IMR-90 (cell line): ENCODE measurements at regions not wholly inside any gene's neighbourhood (a gene's known extent, or its start where the extent isn't known, plus 50 kb on each side); places are given as distances from the start of the nearest gene placed in this dataset.
"Not testable (repeated sequence)": the region's sequence is repeated elsewhere in the genome, so short reads cannot be mapped to it uniquely, and the experiment has no call there.

Experiments used
- ATAC-seq: fragments of 200-7000 bp; cut with Tn5 transposase; 2 replicates; pipeline ENCODE4 v1.9.1; 2020; ENCODE audit warnings: low read depth, mild to moderate bottlenecking, moderate library complexity
- BruUV-seq: library from RNA; stranded (reverse); fragments of 400-500 nt; replicated peaks from 2 replicates; lab custom pipeline; 2021; lab: Mats Ljungman, UMichigan
- CTCF ChIA-PET: fragments of 300-600 bp; formaldehyde crosslinking; extraction: SDS; loops from one replicate; lab custom pipeline; 2021; ENCODE audit warnings: antibody characterized with exemption; lab: Yijun Ruan, JAX
- POLR2A ChIA-PET: fragments of 300-600 bp; sonication (Branson Sonifier 250); formaldehyde crosslinking; loops from one replicate; lab custom pipeline; 2022; ENCODE audit warnings: antibody characterized with exemption; ENCODE audit not compliant: unreplicated experiment; lab: Charles Lee
- DNase-seq: peaks from one replicate; pipeline ENCODE4 v3.0.0; 2013
- H2AFZ ChIP-seq: replicated peaks from 2 replicates; pipeline ENCODE3; 2013; ENCODE audit warnings: low read length, mild to moderate bottlenecking; ENCODE audit not compliant: poor library complexity
- H2AK5ac ChIP-seq: 2 replicates; pipeline ENCODE4 v1.6.1; 2013; ENCODE audit warnings: low read depth, low read length, inconsistent platforms
- H2AK9ac ChIP-seq: replicated peaks from 2 replicates; pipeline ENCODE3; 2013; ENCODE audit warnings: mild to moderate bottlenecking, low read depth, low read length, moderate library complexity; ENCODE audit not compliant: poor library complexity
- H2BK120ac ChIP-seq: 2 replicates; pipeline ENCODE4 v1.6.1; 2013; ENCODE audit warnings: low read depth, low read length, inconsistent platforms
- H2BK15ac ChIP-seq: 3 replicates; pipeline ENCODE4 v1.6.1; 2013; ENCODE audit warnings: low read depth, low read length, inconsistent platforms
- H2BK20ac ChIP-seq: 2 replicates; pipeline ENCODE4 v1.6.1; 2013; ENCODE audit warnings: low read depth, mild to moderate bottlenecking, inconsistent platforms, low read length, moderate library complexity
- H2BK5ac ChIP-seq: 2 replicates; pipeline ENCODE4 v1.6.1; 2013; ENCODE audit warnings: mild to moderate bottlenecking, low read depth, low read length, inconsistent platforms; ENCODE audit not compliant: poor library complexity, severe bottlenecking
- H3K14ac ChIP-seq: replicated peaks from 2 replicates; pipeline ENCODE4 v1.6.1; 2013; ENCODE audit warnings: low read depth, low read length, inconsistent platforms
- H3K18ac ChIP-seq: 2 replicates; pipeline ENCODE4 v1.6.1; 2013; ENCODE audit warnings: low read depth, low read length, control low read depth
- H3K23ac ChIP-seq: 2 replicates; pipeline ENCODE4 v1.6.1; 2013; ENCODE audit warnings: low read depth, low read length, inconsistent platforms
- H3K27ac ChIP-seq: 2 replicates; pipeline ENCODE4 v1.5.1; 2013; ENCODE audit warnings: mild to moderate bottlenecking, control low read depth, low read length; ENCODE audit not compliant: insufficient read depth
- H3K27me3 ChIP-seq: 2 replicates; pipeline ENCODE4 v1.6.1; 2013; ENCODE audit warnings: low read length; ENCODE audit not compliant: control insufficient read depth, insufficient read depth
- H3K36me3 ChIP-seq: 2 replicates; pipeline ENCODE4 v1.6.1; 2013; ENCODE audit warnings: low read length, mixed read lengths; ENCODE audit not compliant: control insufficient read depth, insufficient read depth
- H3K4ac ChIP-seq: 2 replicates; pipeline ENCODE4 v1.6.1; 2013; ENCODE audit warnings: low read depth, low read length, inconsistent platforms
- H3K4me1 ChIP-seq: 2 replicates; pipeline ENCODE4 v1.6.1; 2013; ENCODE audit warnings: low read length, mixed read lengths; ENCODE audit not compliant: control insufficient read depth, insufficient read depth
- H3K4me2 ChIP-seq: 2 replicates; pipeline ENCODE4 v1.6.1; 2013; ENCODE audit warnings: low read depth, mild to moderate bottlenecking, control low read depth, low read length, moderate library complexity
- H3K4me3 ChIP-seq: 2 replicates; pipeline ENCODE4 v1.5.1; 2013; ENCODE audit warnings: low read depth, mild to moderate bottlenecking, control low read depth, low read length, moderate library complexity; ENCODE audit not compliant: insufficient read depth
- H3K56ac ChIP-seq: 2 replicates; pipeline ENCODE4 v1.6.1; 2013; ENCODE audit warnings: low read length, inconsistent platforms; ENCODE audit not compliant: insufficient read depth; ENCODE audit errors: extremely low read depth
- H3K79me1 ChIP-seq, 2 experiments: 2 replicates each; pipeline ENCODE4 v1.6.1; 2013; ENCODE audit warnings: low read length in 2 of 2, inconsistent platforms in 1 of 2, low read depth in 1 of 2
- H3K9ac ChIP-seq: 2 replicates; pipeline ENCODE4 v1.6.1; 2013; ENCODE audit warnings: low read depth, low read length, control low read depth
- H3K9me1 ChIP-seq: 2 replicates; pipeline ENCODE4 v1.6.1; 2013; ENCODE audit warnings: low read length, inconsistent platforms; ENCODE audit not compliant: insufficient read depth
- H3K9me3 ChIP-seq: 2 replicates; pipeline ENCODE4 v1.6.1; 2013; ENCODE audit warnings: low read length; ENCODE audit not compliant: control insufficient read depth, insufficient read depth
- H4K20me1 ChIP-seq: 2 replicates; pipeline ENCODE4 v1.6.1; 2013; ENCODE audit warnings: low read length, inconsistent platforms; ENCODE audit not compliant: insufficient read depth
- H4K5ac ChIP-seq: 2 replicates; pipeline ENCODE4 v1.6.1; 2013; ENCODE audit warnings: mild to moderate bottlenecking, low read depth, low read length, control low read depth
- H4K8ac ChIP-seq, 2 experiments: 2 replicates each; pipeline ENCODE4 v1.6.1; 2013; ENCODE audit warnings: low read depth in 2 of 2, low read length in 2 of 2, control low read depth in 1 of 2, inconsistent platforms in 1 of 2
- H4K91ac ChIP-seq: 2 replicates; pipeline ENCODE4 v1.6.1; 2013; ENCODE audit warnings: low read depth, low read length, inconsistent platforms; ENCODE audit not compliant: insufficient read depth
- WGBS, 2 experiments: methylation state at CpG; one replicate each; pipeline versions ENCODE4 v1.1.5 to v1.1.7; 2013; ENCODE audit warnings: missing lambda C conversion rate in 2 of 2; ENCODE audit not compliant: insufficient read length in 1 of 2; ENCODE audit errors: extremely low coverage in 2 of 2; 5-methylcytosine and 5-hydroxymethylcytosine counted together
- dilution Hi-C: fragments of 300-500 bp; cut with HindIII; formaldehyde crosslinking; loops from one replicate; pipeline ENCODE4 v1.14.3; 2018; ENCODE audit warnings: low sequenced_read_pairs; ENCODE audit not compliant: unreplicated experiment
- in situ Hi-C: fragments of 300-500 bp; cut with MboI; formaldehyde crosslinking; loops from 3 replicates; pipeline ENCODE4 v1.14.3; 2019; ENCODE audit warnings: low sequenced_read_pairs, inconsistent platforms, mixed read lengths
- intact Hi-C: fragments of 100-400 bp; cut with micrococcal nuclease; formaldehyde crosslinking; loops from 2 replicates; pipeline ENCODE4 v1.10.0; 2022

GRCh38 chr1:206397501-206397900 is 72.8 kb upstream of the IKBKE start:
- H2BK15ac ChIP-seq, H3K9ac ChIP-seq, DNase-seq, H4K20me1 ChIP-seq, H3K4me2 ChIP-seq, H4K8ac ChIP-seq, H2AK9ac ChIP-seq, in situ Hi-C loops, H3K14ac ChIP-seq, BruUV-seq, H2BK20ac ChIP-seq, H3K27ac ChIP-seq, H3K36me3 ChIP-seq, H3K23ac ChIP-seq, dilution Hi-C loops, H2AK5ac ChIP-seq, H3K4me1 ChIP-seq, CTCF ChIA-PET, H3K79me1 ChIP-seq, intact Hi-C loops, H4K5ac ChIP-seq, H2AFZ ChIP-seq, H3K56ac ChIP-seq, H2BK120ac ChIP-seq, H3K9me3 ChIP-seq, H3K18ac ChIP-seq, H3K4me3 ChIP-seq, H2BK5ac ChIP-seq, H3K27me3 ChIP-seq, H3K9me1 ChIP-seq, POLR2A ChIA-PET, H3K4ac ChIP-seq, H4K91ac ChIP-seq: not testable (repeated sequence)
- WGBS, 2 experiments: no CpG with 5 or more reads among the region's 6 CpGs
- peak; percentile 83 for ATAC-seq

DNA sequence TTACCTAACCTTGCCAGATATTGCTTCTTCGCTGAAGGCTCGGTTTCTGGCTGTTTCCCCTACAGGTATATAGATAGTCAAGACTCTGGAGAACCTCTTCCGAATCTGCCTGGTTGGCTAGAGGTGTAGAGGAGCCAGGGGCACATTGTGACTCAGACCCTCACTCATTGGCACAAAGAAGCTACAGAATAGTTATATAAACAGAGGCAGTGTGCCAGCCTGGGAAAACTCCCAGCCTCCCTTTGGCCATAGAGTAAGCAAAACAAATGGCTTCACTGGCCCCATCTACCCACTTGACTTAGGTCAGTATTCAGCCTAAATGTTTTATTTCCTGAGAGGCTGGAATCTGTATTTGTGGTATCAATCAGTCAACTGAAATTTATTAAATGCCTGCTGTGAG is 72.0 kb upstream of the IKBKE start:
- H3K4me3 ChIP-seq, H3K4me1 ChIP-seq, H3K9me1 ChIP-seq, H3K23ac ChIP-seq, H4K8ac ChIP-seq, H2BK15ac ChIP-seq, H4K20me1 ChIP-seq, H3K4me2 ChIP-seq, H3K14ac ChIP-seq, H2BK5ac ChIP-seq, in situ Hi-C loops, H3K9me3 ChIP-seq, dilution Hi-C loops, H3K56ac ChIP-seq, CTCF ChIA-PET, H2BK20ac ChIP-seq, H2AK5ac ChIP-seq, H3K36me3 ChIP-seq, ATAC-seq, H4K91ac ChIP-seq, H3K27ac ChIP-seq, intact Hi-C loops, H3K9ac ChIP-seq, H2AFZ ChIP-seq, DNase-seq, BruUV-seq, H3K27me3 ChIP-seq, H4K5ac ChIP-seq, POLR2A ChIA-PET, H3K18ac ChIP-seq, H2AK9ac ChIP-seq, H3K4ac ChIP-seq, H3K79me1 ChIP-seq: not testable (repeated sequence)
- no CpG with 5 or more reads among the region's 3 CpGs for WGBS, 2 experiments
- peak overlapping the region; percentile 48; the same call in 1 of the 2 replicates for H2BK120ac ChIP-seq
